Activated T-cell treated with anti-CD3 and anti-CD28 coated beads, Interleukin-2, amount 50 U/mL, for 72 hours (primary cell): ENCODE measurements at regions not wholly inside any gene's neighbourhood (a gene's known extent, or its start where the extent isn't known, plus 50 kb on each side); places are given as distances from the start of the nearest gene placed in this dataset.

Experiments used
- ATAC-seq, 2 donors: fragments of 150-1000 bp; cut with Tn5 transposase; replicated peaks in 1 of 2; 2 replicates each; pipeline ENCODE4 v1.10.0; 2021; ENCODE audit warnings: moderate library complexity in 2 of 2, mild to moderate bottlenecking in 1 of 2
- DNase-seq, 2 donors: peaks; one replicate each; pipeline ENCODE4 v3.0.0; 2021 to 2022; ENCODE audit warnings: mixed read lengths in 1 of 2
- H3K27ac Mint-ChIP-seq: one replicate; pipeline ENCODE4 v1.8.0; 2022; ENCODE audit warnings: mild to moderate bottlenecking, moderate library complexity, mixed read lengths
- H3K27me3 Mint-ChIP-seq: one replicate; pipeline ENCODE4 v1.8.0; 2022; ENCODE audit warnings: low read depth, mixed read lengths
- H3K36me3 Mint-ChIP-seq, 2 donors: one replicate each; pipeline ENCODE4 v1.8.0; 2022; ENCODE audit warnings: mixed read lengths in 2 of 2, mild to moderate bottlenecking in 1 of 2; ENCODE audit not compliant: insufficient read depth in 2 of 2
- H3K4me1 Mint-ChIP-seq: one replicate; pipeline ENCODE4 v1.8.0; 2022; ENCODE audit warnings: low read depth, mixed read lengths
- H3K4me3 Mint-ChIP-seq, 2 donors: one replicate each; pipeline ENCODE4 v1.8.0; 2022; ENCODE audit warnings: mild to moderate bottlenecking in 2 of 2, mixed read lengths in 2 of 2, moderate library complexity in 2 of 2
- H3K9me3 Mint-ChIP-seq, 2 donors: one replicate each; pipeline ENCODE4 v1.8.0; 2022; ENCODE audit warnings: mixed read lengths in 2 of 2

DNA sequence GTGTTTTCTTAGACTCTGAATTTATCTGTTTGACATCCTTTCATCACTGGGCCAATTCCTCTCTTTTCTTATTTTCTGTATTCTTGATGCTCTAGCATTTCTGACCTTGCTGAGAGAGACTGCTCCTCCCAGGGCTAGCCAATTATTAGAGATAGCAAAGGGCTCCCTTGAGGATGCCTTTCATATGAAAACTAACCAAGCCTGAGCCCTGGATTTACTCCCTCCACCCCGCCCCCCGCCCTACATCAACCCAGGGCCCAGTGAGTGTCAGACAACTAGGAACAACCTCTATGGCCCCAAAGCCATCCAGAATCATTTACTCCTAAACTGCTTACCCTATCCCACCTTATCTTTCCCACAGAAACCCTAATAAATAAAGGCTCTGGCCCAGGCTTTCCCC is 69.7 kb upstream of the LARS2 start:
- DNase-seq, result no peak
- H3K4me3 Mint-ChIP-seq, result no peak overlapping the region
- peaks cover 5% of the 10 kb centered on the region for H3K27me3 Mint-ChIP-seq
- no peaks in the 10 kb centered on the region for H3K4me1 Mint-ChIP-seq
- no peak overlapping the region for H3K27ac Mint-ChIP-seq
- ATAC-seq, result no peak
- no peaks in the 10 kb centered on the region for H3K36me3 Mint-ChIP-seq
- H3K9me3 Mint-ChIP-seq, result no peaks in the 10 kb centered on the region

- DNase-seq (no peak), ATAC-seq (no peak)
- no peaks in the 10 kb centered on the region for H3K4me1 Mint-ChIP-seq
- H3K4me3 Mint-ChIP-seq, result no peak overlapping the region
- peaks cover 5% of the 10 kb centered on the region for H3K27me3 Mint-ChIP-seq
- no peaks in the 10 kb centered on the region for H3K9me3 Mint-ChIP-seq
- no peak overlapping the region for H3K27ac Mint-ChIP-seq
- H3K36me3 Mint-ChIP-seq, result no peaks in the 10 kb centered on the region
These were observed 69.0 kb upstream of the LARS2 start for GRCh38 chr3:45319231-45319995.

DNA sequence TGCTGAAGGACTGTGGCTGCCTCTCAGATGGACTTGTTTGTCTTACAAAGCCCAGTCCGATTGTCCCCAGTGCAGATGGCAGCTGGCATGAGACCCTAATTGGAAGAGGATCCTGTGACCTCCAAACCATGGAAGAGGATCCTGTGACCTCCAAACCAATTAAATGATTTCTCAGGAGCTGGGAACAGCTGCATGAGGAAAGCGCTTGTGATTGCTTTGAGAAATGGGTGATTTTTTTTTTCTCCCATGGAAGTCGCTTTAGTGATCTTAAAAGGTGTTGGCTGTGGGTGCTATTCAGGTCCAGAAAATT is 68.4 kb upstream of the LARS2 start:
- Mint-ChIP-seq H3K27me3 (peaks cover 10% of the 10 kb centered on the region), H3K36me3 (no peaks in the 10 kb centered on the region), H3K4me1 (no peaks in the 10 kb centered on the region), H3K4me3 (no peak overlapping the region), H3K9me3 (no peaks in the 10 kb centered on the region), H3K27ac (no peak overlapping the region)
- DNase-seq, result no peak
- ATAC-seq, result no peak

DNA sequence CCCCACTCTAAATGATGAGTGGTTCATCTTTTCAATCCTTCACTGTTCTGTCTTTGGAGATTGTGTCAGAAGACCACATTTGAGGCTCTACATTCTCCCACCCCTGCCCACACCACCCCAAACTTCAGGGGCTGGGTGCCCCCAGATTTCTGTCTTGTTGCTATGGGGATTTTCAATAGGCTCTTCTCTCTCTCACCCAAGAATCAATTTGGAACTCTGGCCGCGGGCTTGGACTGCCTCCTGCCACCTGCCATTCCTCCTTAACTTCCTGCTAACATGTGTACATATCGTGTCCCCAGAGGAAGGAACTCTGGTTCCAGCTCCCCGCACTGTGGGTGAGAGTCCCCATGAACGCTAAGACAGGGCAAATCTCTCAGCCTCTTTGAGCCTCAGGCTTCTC is 67.4 kb upstream of the LARS2 start:
- H3K36me3 Mint-ChIP-seq, result no peaks in the 10 kb centered on the region
- no peaks in the 10 kb centered on the region for H3K4me1 Mint-ChIP-seq
- H3K4me3 Mint-ChIP-seq, result no peak overlapping the region
- H3K27me3 Mint-ChIP-seq, result peaks cover 16% of the 10 kb centered on the region
- no peaks in the 10 kb centered on the region for H3K9me3 Mint-ChIP-seq
- DNase-seq (no peak), ATAC-seq (no peak)
- no peak overlapping the region for H3K27ac Mint-ChIP-seq

- Mint-ChIP-seq H3K4me1 (no peaks in the 10 kb centered on the region), H3K27ac (no peak overlapping the region), H3K27me3 (peaks cover 20% of the 10 kb centered on the region), H3K4me3 (no peak overlapping the region), H3K36me3 (no peaks in the 10 kb centered on the region), H3K9me3 (no peaks in the 10 kb centered on the region)
- DNase-seq (no peak), ATAC-seq (no peak)
These were observed 66.6 kb upstream of the LARS2 start for GRCh38 chr3:45321607-45322391.

- no peaks in the 10 kb centered on the region for H3K36me3 Mint-ChIP-seq
- DNase-seq (no peak), ATAC-seq (no peak)
- no peaks in the 10 kb centered on the region for H3K4me1 Mint-ChIP-seq
- no peaks in the 10 kb centered on the region for H3K9me3 Mint-ChIP-seq
- no peak overlapping the region for H3K4me3 Mint-ChIP-seq
- H3K27me3 Mint-ChIP-seq, result peaks cover 28% of the 10 kb centered on the region
- H3K27ac Mint-ChIP-seq, result no peak overlapping the region
These were observed 65.8 kb upstream of the LARS2 start for GRCh38 chr3:45322616-45323015.

DNA sequence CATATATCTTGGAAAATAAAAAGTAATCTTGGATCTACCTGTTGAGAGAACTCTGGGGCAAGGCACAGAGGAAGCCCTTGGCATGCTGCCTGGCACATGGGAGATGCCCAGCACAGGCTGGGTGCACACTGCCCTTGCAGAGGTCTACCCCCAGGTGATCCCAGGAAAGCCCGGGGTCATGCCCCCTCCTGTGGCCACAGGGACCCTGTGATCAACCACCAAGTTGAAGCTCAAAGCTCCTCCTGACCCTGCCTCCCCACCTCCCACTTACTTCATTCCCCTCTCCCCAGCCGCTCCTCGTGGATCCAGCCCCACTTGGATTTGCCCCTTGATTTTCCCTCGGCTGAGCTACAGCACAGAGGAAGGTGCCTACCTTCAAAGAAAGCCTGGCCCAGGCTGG is 62.7 kb upstream of the LARS2 start:
- Mint-ChIP-seq H3K27ac (no peak overlapping the region), H3K36me3 (no peaks in the 10 kb centered on the region), H3K4me3 (no peak overlapping the region), H3K4me1 (peaks cover 10% of the 10 kb centered on the region), H3K9me3 (no peaks in the 10 kb centered on the region), H3K27me3 (peaks cover 41% of the 10 kb centered on the region)
- DNase-seq, result no peak
- ATAC-seq, result no peak

GRCh38 chr3:45329761-45330305 is 58.5 kb upstream of the LARS2 start:
- Mint-ChIP-seq H3K36me3 (no peaks in the 10 kb centered on the region), H3K4me1 (peaks cover 10% of the 10 kb centered on the region), H3K27me3 (peaks cover 44% of the 10 kb centered on the region), H3K4me3 (no peak overlapping the region), H3K9me3 (no peaks in the 10 kb centered on the region), H3K27ac (no peak overlapping the region)
- no peak for DNase-seq
- ATAC-seq, result no peak

GRCh38 chr3:45330510-45331295 is 57.7 kb upstream of the LARS2 start:
- Mint-ChIP-seq H3K27ac (no peak overlapping the region), H3K36me3 (no peaks in the 10 kb centered on the region), H3K27me3 (peaks cover 49% of the 10 kb centered on the region), H3K4me3 (no peak overlapping the region), H3K9me3 (no peaks in the 10 kb centered on the region), H3K4me1 (peaks cover 10% of the 10 kb centered on the region)
- no peak for DNase-seq
- ATAC-seq, result no peak

DNA sequence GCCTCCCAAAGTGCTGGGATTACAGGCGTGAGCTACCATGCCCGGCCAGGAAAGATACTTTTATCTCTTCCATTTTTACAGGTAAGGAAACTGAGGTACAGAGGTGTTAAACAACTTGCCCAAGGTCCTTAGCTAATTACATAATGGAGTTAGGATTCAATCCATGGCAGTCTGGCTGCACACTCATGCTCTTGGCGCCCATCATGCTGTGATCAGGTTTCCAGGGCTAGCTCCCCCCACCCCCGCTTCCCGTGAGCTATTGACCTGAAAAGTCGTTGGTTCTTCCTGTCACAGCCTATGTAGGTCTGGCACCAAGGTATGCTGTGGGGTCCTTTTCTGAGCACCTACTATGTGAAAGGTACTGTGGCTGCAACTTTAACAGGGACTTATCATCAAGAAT is 55.9 kb upstream of the LARS2 start:
- Mint-ChIP-seq H3K27me3 (peaks cover 37% of the 10 kb centered on the region), H3K9me3 (no peaks in the 10 kb centered on the region), H3K36me3 (no peaks in the 10 kb centered on the region), H3K27ac (no peak overlapping the region), H3K4me1 (peaks cover 10% of the 10 kb centered on the region), H3K4me3 (no peak overlapping the region)
- DNase-seq (no peak), ATAC-seq (no peak)

DNA sequence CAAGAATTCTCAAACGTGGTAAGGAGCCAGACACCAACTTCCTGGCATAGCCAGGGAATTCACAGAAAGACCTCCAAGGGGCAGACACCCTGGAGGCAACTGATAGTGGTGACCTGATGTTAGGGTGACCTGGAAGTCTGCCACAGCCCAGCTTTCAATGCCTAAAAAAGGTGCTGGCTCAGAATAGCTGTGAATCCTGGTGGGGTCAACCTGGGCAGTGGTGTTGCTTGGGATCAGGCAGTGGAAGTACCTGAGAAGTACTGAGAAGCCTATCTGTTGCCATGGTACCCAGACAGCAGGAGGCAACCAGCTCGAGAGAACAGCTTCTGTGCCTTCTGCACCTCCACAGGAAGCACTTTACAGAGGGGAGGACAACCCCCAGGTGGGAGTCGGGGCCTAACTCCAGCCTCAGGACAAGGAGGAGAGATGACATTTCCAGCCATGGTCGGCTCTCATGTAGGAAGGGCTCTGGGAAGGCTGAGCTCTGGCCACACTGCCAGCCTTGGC is 55.4 kb upstream of the LARS2 start:
- peaks cover 33% of the 10 kb centered on the region for H3K27me3 Mint-ChIP-seq
- no peaks in the 10 kb centered on the region for H3K9me3 Mint-ChIP-seq
- ATAC-seq (no peak), DNase-seq (no peak)
- no peaks in the 10 kb centered on the region for H3K36me3 Mint-ChIP-seq
- no peak overlapping the region for H3K4me3 Mint-ChIP-seq
- H3K4me1 Mint-ChIP-seq, result peaks cover 10% of the 10 kb centered on the region
- H3K27ac Mint-ChIP-seq, result no peak overlapping the region

- Mint-ChIP-seq H3K27me3 (peaks cover 33% of the 10 kb centered on the region), H3K27ac (no peak overlapping the region), H3K36me3 (no peaks in the 10 kb centered on the region)
These were observed 54.8 kb upstream of the LARS2 start for GRCh38 chr3:45333549-45333948.

More at GRCh38 chr3:45333549-45333948, 54.8 kb upstream of the LARS2 start:
- ATAC-seq (no peak), DNase-seq (no peak)
- no peak overlapping the region for H3K4me3 Mint-ChIP-seq
- H3K4me1 Mint-ChIP-seq, result peaks cover 10% of the 10 kb centered on the region
- H3K9me3 Mint-ChIP-seq, result no peaks in the 10 kb centered on the region
